SKM-1 treated with dmso at 0.1 percent for 144 hours (cell line): ENCODE measurements at regions not wholly inside any gene's neighbourhood (a gene's known extent, or its start where the extent isn't known, plus 50 kb on each side); places are given as distances from the start of the nearest gene placed in this dataset.
"Not testable (repeated sequence)": the region's sequence is repeated elsewhere in the genome, so short reads cannot be mapped to it uniquely, and the experiment has no call there.

ENCODE experiments used
- DNase-seq: peaks from one replicate; lab custom pipeline; 2025; ENCODE audit not compliant: unreplicated experiment; lab: John Stamatoyannopoulos, UW

GRCh38 chr4:62550121-62550520, 1350.0 kb downstream of the ADGRL3 start:
- no peak for DNase-seq

GRCh38 chr4:62549601-62550000, 1349.5 kb downstream of the ADGRL3 start:
- no peak for DNase-seq

GRCh38 chr4:62548765-62549164, 1348.6 kb downstream of the ADGRL3 start:
- no peak for DNase-seq

- no peak for DNase-seq
These were observed 1348.0 kb downstream of the ADGRL3 start for GRCh38 chr4:62548108-62548524.

GRCh38 chr4:62544428-62544827, 1344.3 kb downstream of the ADGRL3 start:
- DNase-seq = no peak

- no peak for DNase-seq
These were observed 1342.9 kb downstream of the ADGRL3 start for GRCh38 chr4:62543002-62543401.

- DNase-seq = no peak
These were observed 1333.4 kb downstream of the ADGRL3 start for GRCh38 chr4:62533573-62533972.

- no peak for DNase-seq
These were observed 1331.6 kb downstream of the ADGRL3 start for GRCh38 chr4:62531731-62532130.

- DNase-seq = no peak
These were observed 1331.1 kb downstream of the ADGRL3 start for GRCh38 chr4:62531264-62531663.

- no peak for DNase-seq
These were observed 1328.7 kb downstream of the ADGRL3 start for GRCh38 chr4:62528874-62529273.

- no peak for DNase-seq
These were observed 1326.5 kb downstream of the ADGRL3 start for GRCh38 chr4:62526671-62527070.

- DNase-seq = no peak
These were observed 1323.1 kb downstream of the ADGRL3 start for GRCh38 chr4:62523256-62523655.

GRCh38 chr4:62522273-62522672, 1322.1 kb downstream of the ADGRL3 start:
- no peak for DNase-seq

- no peak for DNase-seq
These were observed 1317.6 kb downstream of the ADGRL3 start for GRCh38 chr4:62517716-62518115.

GRCh38 chr4:62513306-62513705, 1313.2 kb downstream of the ADGRL3 start:
- DNase-seq = no peak

- no peak for DNase-seq
These were observed 1312.1 kb downstream of the ADGRL3 start for GRCh38 chr4:62512271-62512670.

GRCh38 chr4:62510228-62510627, 1310.1 kb downstream of the ADGRL3 start:
- DNase-seq = no peak

GRCh38 chr4:62500296-62500695, 1300.2 kb downstream of the ADGRL3 start:
- DNase-seq = no peak

- DNase-seq = no peak
These were observed 1294.9 kb downstream of the ADGRL3 start for GRCh38 chr4:62495032-62495431.

GRCh38 chr4:62491756-62492155, 1291.6 kb downstream of the ADGRL3 start:
- DNase-seq = not testable (repeated sequence)

- DNase-seq = no peak
These were observed 1290.5 kb downstream of the ADGRL3 start for GRCh38 chr4:62490635-62491034.

GRCh38 chr4:62487016-62487415, 1286.9 kb downstream of the ADGRL3 start:
- no peak for DNase-seq

- DNase-seq = no peak
These were observed 1284.2 kb downstream of the ADGRL3 start for GRCh38 chr4:62484357-62484756.

GRCh38 chr4:62482355-62482754, 1282.2 kb downstream of the ADGRL3 start:
- DNase-seq = no peak
